HCT116 (cell line): ENCODE measurements at regions not wholly inside any gene's neighbourhood (a gene's known extent, or its start where the extent isn't known, plus 50 kb on each side); places are given as distances from the start of the nearest gene placed in this dataset.

Source experiments
- ATAC-seq: fragments of 200-7000 bp; cut with Tn5 transposase; 2 replicates; pipeline ENCODE4 v1.9.1; 2020; ENCODE audit warnings: mild to moderate bottlenecking, moderate library complexity
- BruUV-seq: library from RNA; stranded (reverse); fragments of 400-500 nt; replicated peaks from 2 replicates; lab custom pipeline; 2021; lab: Mats Ljungman, UMichigan
- CTCF ChIA-PET: fragments of 300-600 bp; sonication (Branson Sonifier 250); formaldehyde crosslinking; loops from one replicate; lab custom pipeline; 2021; ENCODE audit warnings: antibody characterized with exemption; lab: Charles Lee
- POLR2A ChIA-PET: fragments of 300-600, 350-600 bp; sonication (Branson Sonifier 250); formaldehyde crosslinking; loops from one replicate; lab custom pipeline; 2021; ENCODE audit warnings: antibody characterized with exemption; lab: Charles Lee
- RAD21 ChIA-PET, 2 experiments: fragments of 300-600 bp; sonication (Branson Sonifier 250); formaldehyde crosslinking; loops; one replicate each; lab custom pipeline; 2023; ENCODE audit warnings: low total read pairs in 2 of 2; ENCODE audit not compliant: uncharacterized antibody in 2 of 2, unreplicated experiment in 2 of 2, low non-redundant PET in 1 of 2; lab: Charles Lee
- DNase-seq: peaks from one replicate; pipeline ENCODE4 v3.0.0-alpha.2; 2010; ENCODE audit warnings: low read depth, low spot score
- H2AFZ ChIP-seq: fragments of 200-600 bp; shearing (Covaris generic), sonication (generic); 2 replicates; pipeline ENCODE4 v1.6.1; 2017; ENCODE audit warnings: low read depth, mixed run types, mixed read lengths, antibody characterized with exemption, low read length; ENCODE audit not compliant: poor library complexity, severe bottlenecking
- H3K27ac ChIP-seq: 2 replicates; pipeline ENCODE4 v1.5.1; 2012; ENCODE audit warnings: low read depth, low read length
- H3K27me3 ChIP-seq: fragments of 200-600 bp; sonication (generic); 2 replicates; pipeline ENCODE4 v1.6.1; 2016; ENCODE audit warnings: mixed run types, low read length, mixed read lengths; ENCODE audit not compliant: insufficient read depth
- H3K36me3 ChIP-seq, 2 experiments: fragments of 200-500 bp in 1 of 2; fragments of 200-600 bp in 1 of 2; sonication (Bioruptor generic) in 1 of 2; sonication (generic) in 1 of 2; 2 replicates each; pipeline versions ENCODE4 v1.5.1 to v1.6.1; 2014 to 2016; ENCODE audit warnings: low read length in 2 of 2, inconsistent platforms in 1 of 2, mixed read lengths in 1 of 2, mixed run types in 1 of 2; ENCODE audit not compliant: insufficient read depth in 2 of 2, control insufficient read depth in 1 of 2
- H3K4me1 ChIP-seq, 2 experiments: fragments of 200-600 bp in 1 of 2; sonication (generic) in 1 of 2; 2 replicates each; pipeline versions ENCODE4 v1.5.1 to v1.6.1; 2012 to 2017; ENCODE audit warnings: low read length in 2 of 2, inconsistent platforms in 1 of 2, mild to moderate bottlenecking in 1 of 2, mixed read lengths in 1 of 2, mixed run types in 1 of 2, moderate library complexity in 1 of 2; ENCODE audit not compliant: insufficient read depth in 2 of 2, control insufficient read depth in 1 of 2
- H3K4me2 ChIP-seq: fragments of 200-600 bp; sonication (generic); 2 replicates; pipeline ENCODE4 v1.6.1; 2017; ENCODE audit warnings: mixed run types, low read length, mixed read lengths
- H3K4me3 ChIP-seq, 2 experiments: fragments of 200-600 bp in 1 of 2; sonication (generic) in 1 of 2; replicated peaks in 1 of 2; 2 replicates each; pipeline ENCODE4 v1.5.1; 2011 to 2016; ENCODE audit warnings: low read length in 2 of 2, control low read depth in 1 of 2, low read depth in 1 of 2, mild to moderate bottlenecking in 1 of 2, mixed read lengths in 1 of 2, mixed run types in 1 of 2
- H3K79me2 ChIP-seq: fragments of 200-600 bp; sonication (generic); 2 replicates; pipeline ENCODE4 v1.6.1; 2017; ENCODE audit warnings: mild to moderate bottlenecking, mixed run types, low read length, moderate library complexity, mixed read lengths; ENCODE audit not compliant: insufficient read depth
- H3K9ac ChIP-seq: fragments of 200-600 bp; sonication (generic); 2 replicates; pipeline ENCODE4 v1.6.1; 2016; ENCODE audit warnings: low read length, mixed read lengths
- H3K9me2 ChIP-seq: fragments of 200-600 bp; sonication (generic), shearing (Covaris generic); 2 replicates; pipeline ENCODE4 v1.6.1; 2017; ENCODE audit warnings: mixed run types, mild to moderate bottlenecking, moderate library complexity; ENCODE audit not compliant: insufficient read depth
- H3K9me3 ChIP-seq, 2 experiments: fragments of 200-500 bp in 1 of 2; fragments of 200-600 bp in 1 of 2; sonication (Bioruptor generic) in 1 of 2; sonication (generic) in 1 of 2; 2 replicates each; pipeline ENCODE4 v1.6.1; 2014 to 2017; ENCODE audit warnings: low read length in 2 of 2, mixed read lengths in 2 of 2, inconsistent platforms in 1 of 2, low read depth in 1 of 2, mild to moderate bottlenecking in 1 of 2, mixed run types in 1 of 2, moderate library complexity in 1 of 2; ENCODE audit not compliant: control insufficient read depth in 1 of 2, insufficient read depth in 1 of 2
- H4K20me1 ChIP-seq: fragments of 200-600 bp; sonication (generic), shearing (Covaris generic); 2 replicates; pipeline ENCODE4 v1.6.1; 2017; ENCODE audit warnings: mixed run types, mild to moderate bottlenecking, moderate library complexity; ENCODE audit not compliant: insufficient read depth
- ATF3 ChIP-seq: IDR thresholded peaks from 2 replicates; pipeline ENCODE4 v1.6.1; 2012
- CBX3 ChIP-seq: IDR thresholded peaks from 2 replicates; pipeline ENCODE4 v1.6.1; 2012; ENCODE audit warnings: low read depth
- CTCF ChIP-seq, 3 experiments: fragments of 200-600 bp in 1 of 3; sonication (generic) in 1 of 3; IDR thresholded peaks in 2 of 3; conservative IDR thresholded peaks in 1 of 3; 2 replicates each; pipeline ENCODE4 v1.5.1; 2012 to 2017; ENCODE audit warnings: low read depth in 2 of 3, low read length in 2 of 3, antibody characterized with exemption in 1 of 3, borderline replicate concordance in 1 of 3, control low read depth in 1 of 3, mild to moderate bottlenecking in 1 of 3, mixed read lengths in 1 of 3, mixed run types in 1 of 3, moderate library complexity in 1 of 3; ENCODE audit not compliant: insufficient read depth in 1 of 3
- EGR1 ChIP-seq: IDR thresholded peaks from 2 replicates; pipeline ENCODE4 v1.6.1; 2012; ENCODE audit warnings: low read depth
- ELF1 ChIP-seq: IDR thresholded peaks from 2 replicates; pipeline ENCODE4 v1.6.1; 2012; ENCODE audit warnings: low read depth, borderline replicate concordance
- EZH2 ChIP-seq: fragments of 200-600 bp; sonication (generic); IDR thresholded peaks from 2 replicates; pipeline ENCODE4 v1.6.1; 2017; ENCODE audit warnings: antibody characterized with exemption, mixed run types
- JUND ChIP-seq: IDR thresholded peaks from 2 replicates; pipeline ENCODE4 v1.6.1; 2012
- REST ChIP-seq: IDR thresholded peaks from 2 replicates; pipeline ENCODE4 v1.6.1; 2012; ENCODE audit warnings: low read depth
- SIN3A ChIP-seq: IDR thresholded peaks from 2 replicates; pipeline ENCODE4 v1.6.1; 2012; ENCODE audit warnings: low read depth
- SRF ChIP-seq: IDR thresholded peaks from 2 replicates; pipeline ENCODE4 v1.6.1; 2012; ENCODE audit warnings: low read depth
- YY1 ChIP-seq: IDR thresholded peaks from 2 replicates; pipeline ENCODE4 v1.6.1; 2011; ENCODE audit warnings: low read length, low read depth, moderate library complexity, mild to moderate bottlenecking; ENCODE audit not compliant: insufficient replicate concordance; ENCODE audit errors: extremely low read depth
- ZBTB33 ChIP-seq: IDR thresholded peaks from 2 replicates; pipeline ENCODE4 v1.6.1; 2011; ENCODE audit warnings: mild to moderate bottlenecking, low read length, moderate library complexity; ENCODE audit not compliant: insufficient replicate concordance; ENCODE audit errors: extremely low read depth
- ZFX ChIP-seq: fragments of 450-650 bp; IDR thresholded peaks from 2 replicates; pipeline ENCODE4 v1.6.1; 2017
- ZNF274 ChIP-seq: fragments of 200-500 bp; sonication (Bioruptor generic); IDR thresholded peaks from 2 replicates; pipeline ENCODE4 v1.6.1; 2014; ENCODE audit warnings: mild to moderate bottlenecking, low read depth, low read length, inconsistent platforms
- intact Hi-C: fragments of 100-400 bp; cut with micrococcal nuclease; formaldehyde crosslinking; loops from 2 replicates; pipeline ENCODE4 v1.10.0; 2022

GRCh38 chr6:74074645-74075044 is 378.6 kb downstream of the CD109 start:
- ATAC-seq (no peak), DNase-seq (no peak)
- BruUV-seq: no TSS peak
- Histone ChIP-seq H3K27ac (no peak overlapping the region), H3K79me2 (no peaks in the 10 kb centered on the region), H3K9ac (no peak overlapping the region), H3K4me1 (peaks cover 0 to 9% of the 10 kb centered on the region in 2 experiments; a peak in 1 of 4 replicates), H3K4me2 (no peak overlapping the region), H4K20me1 (no peaks in the 10 kb centered on the region), H3K9me2 (no peaks in the 10 kb centered on the region), H3K9me3 (no peaks in the 10 kb centered on the region), H3K36me3 (no peaks in the 10 kb centered on the region)
- RAD21 ChIA-PET: no interaction called here
- POLR2A ChIA-PET: no interaction called here
- CTCF ChIA-PET: no interaction called here
- intact Hi-C loops: no loop called here
- TF ChIP-seq ZBTB33 (no peak), JUND (no peak), SIN3A (no peak), CBX3 (no peak)
- TF ChIP-seq, all 23 proteins: peak for 0
- H2AFZ ChIP-seq: no peak overlapping the region
- no peak overlapping the region for H3K4me3 ChIP-seq
- H3K27me3 ChIP-seq: no peaks in the 10 kb centered on the region

- POLR2A ChIA-PET: no interaction called here
- H3K9ac ChIP-seq: no peak overlapping the region
- TF ChIP-seq ELF1: no peak
- TF ChIP-seq ZNF274: no peak
- TF ChIP-seq ZFX: no peak
- no peak for TF ChIP-seq CTCF (IDR thresholded peaks at IDR 0.05 in 2 of 3, conservative IDR thresholded peaks at IDR 0.05 in 1 of 3; ENCODE audit: borderline replicate concordance in 1 of 3, insufficient read depth in 1 of 3, low read depth in 2 of 3, low read length in 2 of 3)
- TF ChIP-seq ATF3: no peak
- TF ChIP-seq EGR1: no peak
- no peak for TF ChIP-seq YY1
- TF ChIP-seq EZH2: no peak
- TF ChIP-seq SRF: no peak
- no peak for TF ChIP-seq REST
Measured at GRCh38 chr6:74073999-74074398, 378.0 kb downstream of the CD109 start.

More at GRCh38 chr6:74073999-74074398, 378.0 kb downstream of the CD109 start:
- Histone ChIP-seq H3K4me3 (no peak overlapping the region), H2AFZ (no peak overlapping the region), H3K79me2 (no peaks in the 10 kb centered on the region), H4K20me1 (no peaks in the 10 kb centered on the region), H3K27me3 (no peaks in the 10 kb centered on the region), H3K36me3 (no peaks in the 10 kb centered on the region), H3K4me1 (peaks cover 0 to 9% of the 10 kb centered on the region in 2 experiments; a peak in 1 of 4 replicates), H3K9me2 (no peaks in the 10 kb centered on the region), H3K4me2 (no peak overlapping the region), H3K27ac (no peak overlapping the region), H3K9me3 (no peaks in the 10 kb centered on the region)
- BruUV-seq: no TSS peak
- ChIA-PET CTCF (no interaction called here), RAD21 (no interaction called here)
- intact Hi-C loops: no loop called here
- ATAC-seq (no peak), DNase-seq (no peak)
